22Rv1 (cell line): ENCODE measurements at regions not wholly inside any gene's neighbourhood (a gene's known extent, or its start where the extent isn't known, plus 50 kb on each side); places are given as distances from the start of the nearest gene placed in this dataset.

Source experiments
- H3K27ac ChIP-seq: fragments of 450-650 bp; 2 replicates; pipeline ENCODE4 v1.5.1; 2017
- CTCF ChIP-seq: fragments of 450-650 bp; IDR thresholded peaks from 2 replicates; pipeline ENCODE4 v1.5.1; 2017; ENCODE audit warnings: mild to moderate bottlenecking
- ZFX ChIP-seq: fragments of 450-650 bp; IDR thresholded peaks from 2 replicates; pipeline ENCODE4 v1.6.1; 2017; ENCODE audit warnings: antibody characterized with exemption, borderline replicate concordance

- H3K27ac ChIP-seq, result no peak overlapping the region
- TF ChIP-seq CTCF (no peak), ZFX (no peak)
These were observed 186.7 kb downstream of the DRD1 start for GRCh38 chr5:175257128-175257846.

DNA sequence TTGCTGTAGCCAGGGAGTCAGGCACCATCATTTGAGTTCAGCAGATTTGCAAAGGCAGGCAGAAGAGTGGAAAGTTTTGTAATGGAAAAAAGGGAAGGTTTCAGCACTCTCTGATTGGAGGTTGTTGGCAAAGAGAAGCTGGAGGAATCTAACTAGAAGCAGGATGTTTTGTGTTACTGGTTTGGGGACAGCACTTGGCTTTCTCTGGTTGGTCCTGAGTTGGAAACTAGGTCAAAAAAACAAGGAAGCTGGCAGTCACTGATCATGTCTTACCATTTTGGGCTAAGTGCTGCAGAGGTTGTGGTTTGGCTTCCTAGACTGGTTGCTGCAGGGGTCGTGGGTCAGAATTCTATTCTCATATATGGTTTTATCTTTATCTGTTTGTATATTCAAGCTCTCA, 189.8 kb downstream of the DRD1 start:
- TF ChIP-seq CTCF (no peak), ZFX (no peak)
- no peak overlapping the region for H3K27ac ChIP-seq

- no peak overlapping the region for H3K27ac ChIP-seq
- TF ChIP-seq CTCF, result no peak
- no peak for TF ChIP-seq ZFX
These were observed 190.4 kb downstream of the DRD1 start for GRCh38 chr5:175253597-175253996.

DNA sequence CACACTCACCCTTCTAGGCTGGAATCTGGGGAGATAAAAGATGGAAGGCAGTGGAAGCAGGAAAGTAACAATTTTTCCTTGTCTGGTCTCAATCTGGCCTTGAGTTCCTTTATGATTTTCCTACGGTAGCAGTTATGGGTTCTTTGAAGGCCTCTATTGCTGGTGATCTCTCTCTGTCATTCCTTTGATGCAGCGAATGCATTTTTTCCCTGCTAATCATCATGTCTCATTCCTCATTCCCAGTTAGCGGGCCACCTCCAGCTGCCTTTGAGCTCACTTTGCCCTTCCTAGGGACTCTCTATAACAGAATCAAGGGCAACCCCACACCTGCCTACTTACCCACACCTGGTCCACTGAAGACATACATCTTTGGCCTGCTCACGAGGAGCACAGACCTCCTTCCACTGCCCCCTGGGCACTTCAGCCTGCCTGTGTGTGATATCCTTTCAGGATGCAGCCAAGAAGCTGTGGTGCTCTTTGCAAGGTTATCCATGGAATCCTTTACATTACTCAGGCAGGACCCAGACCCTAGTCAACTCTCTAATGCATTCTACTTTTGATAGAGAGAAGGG, 191.7 kb downstream of the DRD1 start:
- H3K27ac ChIP-seq, result no peak overlapping the region
- TF ChIP-seq CTCF (no peak), ZFX (no peak)

- no peak overlapping the region for H3K27ac ChIP-seq
- TF ChIP-seq CTCF (no peak), ZFX (no peak)
These were observed 193.6 kb downstream of the DRD1 start for GRCh38 chr5:175250426-175250825.

- H3K27ac ChIP-seq, result no peak overlapping the region
These were observed 195.5 kb downstream of the DRD1 start for GRCh38 chr5:175248416-175248905.

More at GRCh38 chr5:175248416-175248905, 195.5 kb downstream of the DRD1 start:
- no peak for TF ChIP-seq ZFX
- no peak for TF ChIP-seq CTCF
